ENCODE measurements at regions not wholly inside any gene's neighbourhood (a gene's known extent, or its start where the extent isn't known, plus 50 kb on each side); places are given as distances from the start of the nearest gene placed in this dataset.

GRCh38 chr2:150548527-150548926 lies 61.1 kb upstream of the RND3 start:
- no peak for TF ChIP-seq EZH2 (optimal IDR thresholded peaks at IDR 0.05; ENCODE audit: low read depth, low read length)
- TF ChIP-seq CTCF (IDR thresholded peaks at IDR 0.05; ENCODE audit: low read length): peak; percentile 38
